HepG2 (cell line): ENCODE measurements at regions not wholly inside any gene's neighbourhood (a gene's known extent, or its start where the extent isn't known, plus 50 kb on each side); places are given as distances from the start of the nearest gene placed in this dataset.
A peak's percentile ranks its signal among the peaks of the same experiment; 100 is the strongest.

Experiments used
- ATAC-seq: fragments of 200-7000 bp; cut with Tn5 transposase; 3 replicates; pipeline ENCODE4 v1.9.1; 2020; ENCODE audit warnings: mild to moderate bottlenecking, moderate library complexity
- BruUV-seq: library from RNA; stranded (reverse); fragments of 400-500 nt; replicated peaks from 2 replicates; lab custom pipeline; 2021; lab: Mats Ljungman, UMichigan
- CTCF ChIA-PET: fragments of 300-600 bp; formaldehyde crosslinking; extraction: SDS; loops from one replicate; lab custom pipeline; 2021; ENCODE audit warnings: low total read pairs, inconsistent platforms, low intra/inter-chr PET ratio; lab: Yijun Ruan, JAX
- POLR2A ChIA-PET: fragments of 350-600 bp; sonication (Branson Sonifier 250); formaldehyde crosslinking; loops from one replicate; lab custom pipeline; 2020; ENCODE audit warnings: antibody characterized with exemption, inconsistent platforms; lab: Yijun Ruan, JAX
- DNase-seq: peaks from one replicate; pipeline ENCODE4 v3.0.0-alpha.2; 2015; ENCODE audit warnings: low spot score
- FAIRE-seq: peaks from 3 replicates; lab custom pipeline; 2011; peaks lifted over from hg19 to GRCh38; lab: Jason Lieb, UNC
- H2AFZ ChIP-seq: one replicate; pipeline ENCODE4 v1.6.1; 2011; ENCODE audit warnings: low read length, inconsistent platforms
- H3K27ac ChIP-seq: fragments of 300-600 bp; 3 replicates; pipeline ENCODE4 v1.8.0; 2011; ENCODE audit warnings: mixed run types, mild to moderate bottlenecking, mixed read lengths, low read length, inconsistent platforms; ENCODE audit not compliant: insufficient read depth; ENCODE audit errors: extremely low read length
- H3K27me3 ChIP-seq, 2 experiments: fragments of 200-600 bp in 1 of 2; 2 replicates in 1 of 2; 3 replicates in 1 of 2; pipeline versions ENCODE4 v1.6.0 to v1.8.0; 2011; ENCODE audit warnings: low read length in 2 of 2, mild to moderate bottlenecking in 2 of 2, moderate library complexity in 2 of 2, inconsistent platforms in 1 of 2; ENCODE audit not compliant: insufficient read depth in 2 of 2, control insufficient read depth in 1 of 2
- H3K36me3 ChIP-seq, 2 experiments: fragments of 200-600 bp in 1 of 2; replicated peaks in 1 of 2; 2 replicates in 1 of 2; 3 replicates in 1 of 2; pipeline versions ENCODE4 v1.5.1 to v1.8.0; 2011; ENCODE audit warnings: low read length in 2 of 2, inconsistent platforms in 1 of 2; ENCODE audit not compliant: insufficient read depth in 2 of 2, control insufficient read depth in 1 of 2
- H3K4me1 ChIP-seq: 2 replicates; pipeline ENCODE4 v1.5.1; 2012; ENCODE audit warnings: low read length, inconsistent platforms; ENCODE audit not compliant: insufficient read depth
- H3K4me2 ChIP-seq: 2 replicates; pipeline ENCODE4 v1.6.0; 2011; ENCODE audit warnings: low read depth, low read length, inconsistent platforms
- H3K4me3 ChIP-seq, 3 experiments: fragments of 200-600 bp in 1 of 3; sonication (generic), shearing (Covaris generic) in 1 of 3; replicated peaks in 1 of 3; 2 replicates each; pipeline ENCODE4 v1.5.1; 2011 to 2016; ENCODE audit warnings: low read length in 3 of 3, inconsistent platforms in 2 of 3, low read depth in 2 of 3, mild to moderate bottlenecking in 2 of 3, control low read depth in 1 of 3, mixed read lengths in 1 of 3; ENCODE audit not compliant: insufficient read depth in 1 of 3
- H3K79me2 ChIP-seq: one replicate; pipeline ENCODE4 v1.6.1; 2011; ENCODE audit warnings: low read length, inconsistent platforms; ENCODE audit not compliant: insufficient read depth
- H3K9ac ChIP-seq: 2 replicates; pipeline ENCODE4 v1.6.0; 2011; ENCODE audit warnings: mild to moderate bottlenecking, low read depth, low read length, inconsistent platforms; ENCODE audit not compliant: insufficient read depth
- H3K9me3 ChIP-seq: 2 replicates; pipeline ENCODE4 v1.5.1; 2012; ENCODE audit warnings: mild to moderate bottlenecking, low read length
- H4K20me1 ChIP-seq: 2 replicates; pipeline ENCODE4 v1.6.0; 2011; ENCODE audit warnings: inconsistent platforms, mild to moderate bottlenecking, low read length, moderate library complexity; ENCODE audit not compliant: insufficient read depth
- CEBPB ChIP-seq: IDR thresholded peaks from 2 replicates; pipeline ENCODE4 v1.6.1; 2011; ENCODE audit warnings: low read depth, low read length, improper control_type of control experiment, borderline replicate concordance
- CEBPG ChIP-seq: IDR thresholded peaks from 2 replicates; pipeline ENCODE4 v1.6.1; 2016
- ESRRA ChIP-seq: sonication (generic); formaldehyde crosslinking; IDR thresholded peaks from 2 replicates; pipeline ENCODE4 v1.5.1; 2020; ENCODE audit warnings: mild to moderate bottlenecking, low read depth, missing genetic modification reagents
- FOXA1 ChIP-seq, 2 experiments: fragments of 450-650 bp in 1 of 2; sonication (generic) in 1 of 2; formaldehyde crosslinking in 1 of 2; IDR thresholded peaks; 2 replicates each; pipeline versions ENCODE4 v1.4.0 to v1.6.1; 2016 to 2020; ENCODE audit warnings: missing genetic modification reagents in 1 of 2
- FOXJ3 ChIP-seq: sonication (generic); formaldehyde crosslinking; IDR thresholded peaks from 2 replicates; pipeline ENCODE4 v1.4.0; 2020; ENCODE audit warnings: missing genetic modification reagents, mild to moderate bottlenecking, borderline replicate concordance
- HNF1B ChIP-seq: sonication (generic); formaldehyde crosslinking; IDR thresholded peaks from 2 replicates; pipeline ENCODE4 v1.5.1; 2020; ENCODE audit warnings: mild to moderate bottlenecking, moderate library complexity, missing genetic modification reagents
- HNF4A ChIP-seq: sonication (generic); formaldehyde crosslinking; IDR thresholded peaks from 2 replicates; pipeline ENCODE4 v1.4.0; 2020; ENCODE audit warnings: missing genetic modification reagents
- MEF2D ChIP-seq: sonication (generic); formaldehyde crosslinking; IDR thresholded peaks from 2 replicates; pipeline ENCODE4 v1.5.1; 2020; ENCODE audit warnings: mild to moderate bottlenecking, missing genetic modification reagents
- MYNN ChIP-seq: sonication (generic); formaldehyde crosslinking; IDR thresholded peaks from 2 replicates; pipeline ENCODE4 v1.4.0; 2020; ENCODE audit warnings: mild to moderate bottlenecking, low read depth, missing genetic modification reagents
- POGZ ChIP-seq: sonication (generic); formaldehyde crosslinking; IDR thresholded peaks from 2 replicates; pipeline ENCODE4 v1.4.0; 2020; ENCODE audit warnings: mild to moderate bottlenecking, missing genetic modification reagents
- RCOR2 ChIP-seq: IDR thresholded peaks from 2 replicates; pipeline ENCODE4 v1.6.1; 2016; ENCODE audit warnings: missing biosample characterization, missing genetic modification reagents
- SIX1 ChIP-seq: sonication (generic); formaldehyde crosslinking; IDR thresholded peaks from 2 replicates; pipeline ENCODE4 v1.4.0; 2020; ENCODE audit warnings: missing genetic modification reagents, borderline replicate concordance
- TBX2 ChIP-seq: sonication (generic); formaldehyde crosslinking; IDR thresholded peaks from 2 replicates; pipeline ENCODE4 v1.5.0; 2020; ENCODE audit warnings: missing genetic modification reagents, mild to moderate bottlenecking, borderline replicate concordance
- TCF7L2 ChIP-seq: IDR thresholded peaks from 2 replicates; pipeline ENCODE4 v1.6.1; 2011; ENCODE audit warnings: mild to moderate bottlenecking, low read depth, low read length, moderate library complexity
- TRIM24 ChIP-seq: sonication (generic); formaldehyde crosslinking; IDR thresholded peaks from 2 replicates; pipeline ENCODE4 v1.8.0; 2022; ENCODE audit warnings: mild to moderate bottlenecking, missing genetic modification reagents
- ZBTB20 ChIP-seq: sonication (generic); formaldehyde crosslinking; IDR thresholded peaks from 2 replicates; pipeline ENCODE4 v1.8.1; 2023; ENCODE audit warnings: missing genetic modification reagents, low read depth, mild to moderate bottlenecking, borderline replicate concordance
- ZBTB25 ChIP-seq: IDR thresholded peaks from 2 replicates; pipeline ENCODE4 v1.6.1; 2018; ENCODE audit warnings: missing genetic modification reagents
- WGBS: methylation state at CpG from one replicate; pipeline ENCODE4 v1.1.6; 2017; ENCODE audit warnings: low lambda C conversion rate; 5-methylcytosine and 5-hydroxymethylcytosine counted together
- in situ Hi-C: cut with HindIII; loops from 2 replicates; pipeline ENCODE4 v1.10.0; 2017; ENCODE audit warnings: low pct_unique_long_range_greater_than_20kb; ENCODE audit not compliant: extremely low pct_ligation_motif_present
- intact Hi-C: fragments of 100-400 bp; cut with micrococcal nuclease; formaldehyde crosslinking; loops from one replicate; pipeline ENCODE4 v1.10.0; 2022; ENCODE audit not compliant: unreplicated experiment
- TF ChIP-seq, protein P1 (sequence below): sonication (generic); formaldehyde crosslinking; IDR thresholded peaks from 2 replicates; pipeline ENCODE4 v1.9.0; 2021; ENCODE audit warnings: missing genetic modification reagents, mild to moderate bottlenecking, borderline replicate concordance

- 0 out of 2 replicates have a peak, but pooled peaks have one; percentile 32 for TF ChIP-seq TCF7L2
- 0 out of 2 replicates have a peak, but pooled peaks have one; percentile 30 for TF ChIP-seq ESRRA (CRISPR knock-in tag)
- 0 out of 2 replicates have a peak, but pooled peaks have one; percentile 31 for TF ChIP-seq TRIM24
- TF ChIP-seq HNF4A (CRISPR knock-in tag), result peak; percentile 96
- 0 out of 2 replicates have a peak, but pooled peaks have one; percentile 54 for TF ChIP-seq MEF2D (CRISPR knock-in tag)
- peak; percentile 39; the same call in 1 of the 2 replicates for TF ChIP-seq TBX2
- TF ChIP-seq POGZ (CRISPR knock-in tag), result peak; percentile 80
- TF ChIP-seq HNF1B, result 0 out of 2 replicates have a peak, but pooled peaks have one; percentile 20
- TF ChIP-seq SIX1 (CRISPR knock-in tag), result peak; percentile 30; the same call in 1 of the 2 replicates
- TF ChIP-seq RCOR2, result peak; percentile 67; the same call in 1 of the 2 replicates
These were observed 83.4 kb upstream of the SERBP1 start (continued) for GRCh38 chr1:67513392-67514294.

- POLR2A ChIA-PET, result interaction anchor here (1.2 to 2.9 kb wide), 4 partner anchors 10 to 187 kb away, joined by 3 to 11 read pairs (median 6); partner anchors contain the start of gene SERBP1
- CTCF ChIA-PET, result no interaction called here
- in situ Hi-C loops, result no loop called here
- Histone ChIP-seq H3K9me3 (peaks cover 15% of the 10 kb centered on the region), H3K36me3 (no peaks in the 10 kb centered on the region), H3K4me2 (peak overlapping the region; percentile 62), H3K79me2 (no peaks in the 10 kb centered on the region), H4K20me1 (no peaks in the 10 kb centered on the region), H3K27ac (peak overlapping the region; percentile 75), H3K9ac (peak overlapping the region; percentile 44; the same call in 1 of the 2 replicates), H3K27me3 (no peaks in the 10 kb centered on the region), H3K4me3 (no peak overlapping the region), H2AFZ (no peak overlapping the region), H3K4me1 (peaks cover 40% of the 10 kb centered on the region)
- FAIRE-seq (no peak), DNase-seq (peak; percentile 28), ATAC-seq (peak; percentile 98)
- WGBS, result 3% methylated on average over 4 of the region's 4 CpGs
- BruUV-seq, result no TSS peak
- intact Hi-C loops, result loop anchor here (1.0 kb wide), 1 partner anchor 18 kb away; no protein-coding TSS in a partner anchor
- TF ChIP-seq CEBPG (CRISPR knock-in tag) (peak; percentile 16; the same call in 1 of the 2 replicates), FOXA1 (IDR thresholded peaks at IDR 0.05) (no peak), FOXA1 (CRISPR knock-in tag; IDR thresholded peaks at IDR 0.05) (peak; percentile 43; the same call in 1 of the 2 replicates), ZBTB20 (0 out of 2 replicates have a peak, but pooled peaks have one; percentile 1), CEBPB (peak; percentile 26; the same call in 1 of the 2 replicates), MYNN (CRISPR knock-in tag) (no peak), ZBTB25 (CRISPR knock-in tag) (0 out of 2 replicates have a peak, but pooled peaks have one; percentile 12), FOXJ3 (CRISPR knock-in tag) (0 out of 2 replicates have a peak, but pooled peaks have one; percentile 1)
- TF ChIP-seq, protein P1, sequence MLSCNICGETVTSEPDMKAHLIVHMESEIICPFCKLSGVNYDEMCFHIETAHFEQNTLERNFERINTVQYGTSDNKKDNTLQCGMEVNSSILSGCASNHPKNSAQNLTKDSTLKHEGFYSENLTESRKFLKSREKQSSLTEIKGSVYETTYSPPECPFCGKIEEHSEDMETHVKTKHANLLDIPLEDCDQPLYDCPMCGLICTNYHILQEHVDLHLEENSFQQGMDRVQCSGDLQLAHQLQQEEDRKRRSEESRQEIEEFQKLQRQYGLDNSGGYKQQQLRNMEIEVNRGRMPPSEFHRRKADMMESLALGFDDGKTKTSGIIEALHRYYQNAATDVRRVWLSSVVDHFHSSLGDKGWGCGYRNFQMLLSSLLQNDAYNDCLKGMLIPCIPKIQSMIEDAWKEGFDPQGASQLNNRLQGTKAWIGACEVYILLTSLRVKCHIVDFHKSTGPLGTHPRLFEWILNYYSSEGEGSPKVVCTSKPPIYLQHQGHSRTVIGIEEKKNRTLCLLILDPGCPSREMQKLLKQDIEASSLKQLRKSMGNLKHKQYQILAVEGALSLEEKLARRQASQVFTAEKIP, result no peak
These were observed 84.1 kb upstream of the SERBP1 start for GRCh38 chr1:67514300-67514699.
